Neural progenitor cell (in vitro differentiated cells): ENCODE measurements at regions not wholly inside any gene's neighbourhood (a gene's known extent, or its start where the extent isn't known, plus 50 kb on each side); places are given as distances from the start of the nearest gene placed in this dataset.
"Not testable (repeated sequence)": the region's sequence is repeated elsewhere in the genome, so short reads cannot be mapped to it uniquely, and the experiment has no call there.

Source experiments
- DNase-seq: peaks from one replicate; pipeline ENCODE4 v3.0.0-alpha.2; 2016; ENCODE audit warnings: low spot score
- H2AFZ ChIP-seq: fragments of 200-600 bp; sonication (generic); replicated peaks from 2 replicates; pipeline ENCODE4 v1.6.1; 2016; ENCODE audit warnings: antibody characterized with exemption
- H3F3A ChIP-seq: fragments of 200-600 bp; sonication (generic); 2 replicates; pipeline ENCODE4 v1.6.1; 2016; ENCODE audit warnings: antibody characterized with exemption, low read depth
- H3K27ac ChIP-seq: fragments of 200-600 bp; sonication (generic); 2 replicates; pipeline ENCODE4 v1.5.1; 2016; ENCODE audit warnings: mild to moderate bottlenecking
- H3K27me3 ChIP-seq: fragments of 200-600 bp; sonication (generic); 2 replicates; pipeline ENCODE4 v1.6.1; 2016; ENCODE audit warnings: mild to moderate bottlenecking, moderate library complexity
- H3K36me3 ChIP-seq: fragments of 200-600 bp; sonication (generic); 2 replicates; pipeline ENCODE4 v1.5.1; 2016
- H3K4me1 ChIP-seq: fragments of 200-600 bp; sonication (generic); 2 replicates; pipeline ENCODE4 v1.6.1; 2016; ENCODE audit warnings: mixed run types
- H3K4me2 ChIP-seq: fragments of 200-600 bp; sonication (generic); 2 replicates; pipeline ENCODE4 v1.6.1; 2016
- H3K4me3 ChIP-seq: fragments of 200-600 bp; sonication (generic); 2 replicates; pipeline ENCODE4 v1.5.1; 2016
- H3K79me2 ChIP-seq: fragments of 200-600 bp; sonication (generic); 2 replicates; pipeline ENCODE4 v1.6.1; 2016; ENCODE audit warnings: low read depth
- H3K9ac ChIP-seq: fragments of 200-600 bp; sonication (generic); 2 replicates; pipeline ENCODE4 v1.6.1; 2016
- H3K9me3 ChIP-seq: fragments of 200-600 bp; sonication (generic); 2 replicates; pipeline ENCODE4 v1.5.1; 2016; ENCODE audit warnings: low read depth
- H4K20me1 ChIP-seq: fragments of 200-600 bp; sonication (generic); 2 replicates; pipeline ENCODE4 v1.6.1; 2016; ENCODE audit warnings: low read depth
- H3K27ac Mint-ChIP-seq: 3 replicates; pipeline ENCODE4 v1.8.0; 2021; ENCODE audit warnings: mixed read lengths
- H3K27me3 Mint-ChIP-seq: 2 replicates; pipeline ENCODE4 v1.8.0; 2022; ENCODE audit warnings: low read depth, mild to moderate bottlenecking, inconsistent platforms, moderate library complexity, mixed read lengths; ENCODE audit not compliant: insufficient read depth
- H3K36me3 Mint-ChIP-seq: 3 replicates; pipeline ENCODE4 v1.8.0; 2021; ENCODE audit warnings: mixed read lengths
- H3K4me1 Mint-ChIP-seq: 3 replicates; pipeline ENCODE4 v1.8.0; 2021; ENCODE audit warnings: mixed read lengths
- H3K4me3 Mint-ChIP-seq: 3 replicates; pipeline ENCODE4 v1.8.0; 2021; ENCODE audit warnings: mild to moderate bottlenecking, moderate library complexity, mixed read lengths
- H3K9me3 Mint-ChIP-seq: 3 replicates; pipeline ENCODE4 v1.8.0; 2020; ENCODE audit warnings: mixed read lengths
- CTCF ChIP-seq: fragments of 200-600 bp; sonication (generic); IDR thresholded peaks from 2 replicates; pipeline ENCODE4 v1.5.1; 2017; ENCODE audit warnings: antibody characterized with exemption, mild to moderate bottlenecking
- EZH2 ChIP-seq: fragments of 200-600 bp; sonication (generic); IDR thresholded peaks from 2 replicates; pipeline ENCODE4 v1.6.1; 2017; ENCODE audit warnings: antibody characterized with exemption, mild to moderate bottlenecking, moderate library complexity
- EZH2phosphoT487 ChIP-seq: fragments of 200-600 bp; sonication (generic); IDR thresholded peaks from 2 replicates; pipeline ENCODE4 v1.6.1; 2017; ENCODE audit warnings: antibody characterized with exemption

- TF ChIP-seq EZH2phosphoT487 (no peak), CTCF (no peak), EZH2 (no peak)
- Histone ChIP-seq H3K4me2 (no peak overlapping the region), H3K9me3 (no peaks in the 10 kb centered on the region), H3K36me3 (no peaks in the 10 kb centered on the region), H3K27me3 (no peaks in the 10 kb centered on the region), H3K4me3 (no peak overlapping the region), H3K27ac (no peak overlapping the region), H4K20me1 (no peaks in the 10 kb centered on the region), H3K9ac (no peak overlapping the region), H3K4me1 (no peaks in the 10 kb centered on the region), H3F3A (no peaks in the 10 kb centered on the region), H3K79me2 (no peaks in the 10 kb centered on the region), H2AFZ (no peak overlapping the region)
- H3K4me1 Mint-ChIP-seq = no peaks in the 10 kb centered on the region
- no peak overlapping the region for H3K4me3 Mint-ChIP-seq
- H3K27me3 Mint-ChIP-seq = no peaks in the 10 kb centered on the region
- H3K36me3 Mint-ChIP-seq = no peaks in the 10 kb centered on the region
- H3K9me3 Mint-ChIP-seq = no peaks in the 10 kb centered on the region
- no peak for DNase-seq
- no peak overlapping the region for H3K27ac Mint-ChIP-seq
Observed at GRCh38 chr13:81184556-81185265, 843.8 kb upstream of the SPRY2 start.

DNA sequence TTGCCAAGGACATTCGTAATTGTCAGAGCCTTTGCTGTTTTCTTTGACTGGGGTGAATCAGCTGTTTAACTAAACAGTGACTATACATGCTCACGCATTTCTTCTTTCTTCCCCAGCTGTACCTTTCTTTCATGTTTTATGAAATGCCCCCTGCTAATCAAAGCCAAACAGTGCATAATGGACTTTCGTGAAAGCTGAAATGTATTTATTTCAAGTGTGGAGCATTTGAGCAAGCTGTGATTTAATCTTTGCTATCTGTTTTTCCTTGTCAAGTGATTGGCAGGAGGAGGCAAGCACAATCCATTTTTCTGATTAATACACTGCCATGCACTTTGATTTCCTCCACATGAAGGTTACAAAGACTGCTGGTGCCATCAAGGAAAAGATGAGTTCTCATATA, 831.7 kb upstream of the SPRY2 start:
- H3K9me3 Mint-ChIP-seq = no peaks in the 10 kb centered on the region
- Histone ChIP-seq H3K4me1 (no peaks in the 10 kb centered on the region), H3K27ac (no peak overlapping the region), H3K9ac (no peak overlapping the region), H3K4me3 (no peak overlapping the region), H4K20me1 (no peaks in the 10 kb centered on the region), H3K4me2 (no peak overlapping the region), H3K79me2 (no peaks in the 10 kb centered on the region), H2AFZ (no peak overlapping the region), H3K9me3 (no peaks in the 10 kb centered on the region), H3F3A (no peaks in the 10 kb centered on the region), H3K36me3 (no peaks in the 10 kb centered on the region), H3K27me3 (no peaks in the 10 kb centered on the region)
- H3K27me3 Mint-ChIP-seq = no peaks in the 10 kb centered on the region
- no peaks in the 10 kb centered on the region for H3K36me3 Mint-ChIP-seq
- H3K4me3 Mint-ChIP-seq = no peak overlapping the region
- TF ChIP-seq CTCF (no peak), EZH2phosphoT487 (no peak), EZH2 (no peak)
- no peak overlapping the region for H3K27ac Mint-ChIP-seq
- H3K4me1 Mint-ChIP-seq = no peaks in the 10 kb centered on the region
- DNase-seq = no peak

GRCh38 chr13:81171065-81171647, 830.2 kb upstream of the SPRY2 start:
- DNase-seq = peak; percentile 18

DNA sequence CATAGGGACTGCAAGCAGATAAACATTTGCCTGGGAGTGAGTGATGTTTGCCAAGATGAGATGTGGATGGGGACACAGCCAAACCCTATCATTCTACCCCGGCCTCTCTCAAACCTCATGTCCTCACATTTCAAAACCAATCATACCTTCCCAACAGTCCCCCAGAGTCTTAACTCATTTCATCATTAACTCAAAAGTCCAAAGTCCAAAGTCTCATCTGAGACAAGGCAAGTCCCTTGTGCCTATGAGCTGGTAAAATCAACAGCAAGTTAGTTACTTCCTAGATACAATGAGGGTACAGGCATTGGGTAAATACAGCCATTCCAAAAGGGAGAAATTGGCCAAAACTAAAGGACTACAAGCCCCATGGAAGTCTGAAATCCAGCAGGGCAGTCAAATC, 822.9 kb upstream of the SPRY2 start:
- H3K4me1 Mint-ChIP-seq, H3K4me3 ChIP-seq, H3K4me1 ChIP-seq, H3K9me3 Mint-ChIP-seq, H3K27ac Mint-ChIP-seq, H3K36me3 ChIP-seq, H3K9me3 ChIP-seq, H3K79me2 ChIP-seq, H3K4me2 ChIP-seq, H3K4me3 Mint-ChIP-seq, H3K9ac ChIP-seq, H2AFZ ChIP-seq, H3K27ac ChIP-seq, H4K20me1 ChIP-seq, H3K27me3 ChIP-seq, DNase-seq, H3K27me3 Mint-ChIP-seq, H3F3A ChIP-seq, H3K36me3 Mint-ChIP-seq: not testable (repeated sequence)

More at GRCh38 chr13:81171065-81171647, 830.2 kb upstream of the SPRY2 start:
- Mint-ChIP-seq H3K27ac (no peak overlapping the region), H3K36me3 (no peaks in the 10 kb centered on the region), H3K4me3 (no peak overlapping the region), H3K4me1 (no peaks in the 10 kb centered on the region), H3K9me3 (peaks cover 2% of the 10 kb centered on the region), H3K27me3 (no peaks in the 10 kb centered on the region)
- H3K79me2 ChIP-seq = no peaks in the 10 kb centered on the region
- H2AFZ ChIP-seq = peak overlapping the region; percentile 61
- no peak overlapping the region for H3K9ac ChIP-seq
- H3K36me3 ChIP-seq = no peaks in the 10 kb centered on the region
- no peaks in the 10 kb centered on the region for H3K9me3 ChIP-seq
- no peak overlapping the region for H3K4me3 ChIP-seq
- no peaks in the 10 kb centered on the region for H3K27me3 ChIP-seq
- H4K20me1 ChIP-seq = no peaks in the 10 kb centered on the region
- no peaks in the 10 kb centered on the region for H3F3A ChIP-seq
- no peaks in the 10 kb centered on the region for H3K4me1 ChIP-seq
- TF ChIP-seq CTCF (peak; percentile 78), EZH2 (no peak), EZH2phosphoT487 (no peak)
- no peak overlapping the region for H3K4me2 ChIP-seq
- no peak overlapping the region for H3K27ac ChIP-seq
